ENCODE measurements at regions not wholly inside any gene's neighbourhood (a gene's known extent, or its start where the extent isn't known, plus 50 kb on each side); places are given as distances from the start of the nearest gene placed in this dataset.

GRCh38 chr2:16082276-16082675, 141.9 kb downstream of the MYCN start:
- TF ChIP-seq CTCF (IDR thresholded peaks at IDR 0.05; ENCODE audit: poor library complexity, severe bottlenecking) (no peak), MXI1 (conservative IDR thresholded peaks at IDR 0.05; ENCODE audit: poor library complexity, severe bottlenecking) (no peak), RAD21 (conservative IDR thresholded peaks at IDR 0.05) (no peak), SMC3 (conservative IDR thresholded peaks at IDR 0.05; ENCODE audit: poor library complexity) (no peak), POLR2AphosphoS5 (IDR thresholded peaks at IDR 0.05) (no peak), EP300 (conservative IDR thresholded peaks at IDR 0.05; ENCODE audit: poor library complexity, severe bottlenecking) (no peak), REST (IDR thresholded peaks at IDR 0.05; ENCODE audit: borderline replicate concordance) (no peak), EZH2 (IDR thresholded peaks at IDR 0.05; ENCODE audit: borderline replicate concordance, insufficient read depth, low read length, poor library complexity, severe bottlenecking) (no peak), TAF1 (IDR thresholded peaks at IDR 0.05; ENCODE audit: low read depth) (no peak)
- Histone ChIP-seq H3K27ac (ENCODE audit: low read length) (no peak overlapping the region), H4K20me1 (ENCODE audit: insufficient read depth) (no peaks in the 10 kb centered on the region), H3K4me3 (ENCODE audit: low read length) (no peak overlapping the region), H3K9me3 (ENCODE audit: low read length) (no peaks in the 10 kb centered on the region), H3K79me2 (replicated peaks; ENCODE audit: insufficient read depth, low read length) (no peaks in the 10 kb centered on the region), H3K27me3 (ENCODE audit: insufficient read depth, low read depth, low read length) (no peaks in the 10 kb centered on the region), H3K4me2 (ENCODE audit: low read length) (no peak overlapping the region), H3K36me3 (ENCODE audit: insufficient read depth, low read length) (no peaks in the 10 kb centered on the region), H3K9me2 (ENCODE audit: insufficient read depth, low read length) (no peaks in the 10 kb centered on the region), H2AFZ (ENCODE audit: low read depth, low read length) (no peak overlapping the region), H3F3A (ENCODE audit: insufficient read depth, low read length, poor library complexity, severe bottlenecking) (no peaks in the 10 kb centered on the region), H3K9ac (ENCODE audit: low read length) (no peak overlapping the region)

DNA sequence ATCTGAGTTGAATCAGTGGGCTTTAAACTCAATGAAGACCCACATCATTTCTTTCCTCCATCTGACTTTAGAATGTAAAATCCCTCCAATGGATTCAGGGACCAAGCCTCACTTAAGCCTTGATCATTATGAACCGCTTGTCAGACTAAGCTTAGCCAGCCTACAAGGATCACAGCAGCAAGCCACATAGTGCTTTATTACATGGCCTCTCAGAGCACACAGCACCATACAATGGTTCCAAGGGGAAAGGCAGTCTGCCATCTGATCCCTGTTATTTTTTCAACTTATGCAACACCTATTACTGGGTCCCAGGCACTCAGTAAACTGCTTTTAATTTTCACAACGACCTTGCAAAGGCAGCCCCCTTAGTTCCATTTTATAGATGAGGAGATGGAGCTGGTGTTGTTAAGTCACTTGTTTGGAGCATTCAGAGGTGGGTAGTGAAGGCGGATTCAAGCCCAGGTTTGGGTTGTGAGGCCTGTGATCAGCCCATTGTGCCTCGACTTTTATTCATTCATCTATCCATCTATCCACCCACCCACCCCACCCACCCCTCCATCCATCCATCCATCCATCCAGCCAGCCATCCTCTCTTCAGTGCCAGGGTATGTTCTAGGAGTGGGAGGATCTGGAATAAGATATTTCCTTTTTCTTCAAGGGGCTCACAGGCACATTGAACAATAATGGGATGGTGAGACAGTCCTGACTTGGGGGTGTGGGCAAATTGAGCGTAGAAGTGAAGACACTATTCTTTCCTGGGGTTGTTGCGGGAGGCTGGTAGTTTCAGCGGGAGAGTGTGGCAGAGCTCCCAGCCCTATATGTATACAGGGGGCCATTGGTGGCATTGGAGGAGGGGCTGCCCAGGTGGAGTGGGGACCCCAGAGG, 141.2 kb downstream of the MYCN start:
- Histone ChIP-seq H3K9me3 (ENCODE audit: low read length) (no peaks in the 10 kb centered on the region), H3K9me2 (ENCODE audit: insufficient read depth, low read length) (no peaks in the 10 kb centered on the region)
- no peak for TF ChIP-seq REST (IDR thresholded peaks at IDR 0.05; ENCODE audit: borderline replicate concordance)
- TF ChIP-seq POLR2AphosphoS5 (IDR thresholded peaks at IDR 0.05), result no peak
- TF ChIP-seq TAF1 (IDR thresholded peaks at IDR 0.05; ENCODE audit: low read depth), result no peak
- TF ChIP-seq SMC3 (conservative IDR thresholded peaks at IDR 0.05; ENCODE audit: poor library complexity), result no peak
- TF ChIP-seq EP300 (conservative IDR thresholded peaks at IDR 0.05; ENCODE audit: poor library complexity, severe bottlenecking), result no peak
- no peak for TF ChIP-seq CTCF (IDR thresholded peaks at IDR 0.05; ENCODE audit: poor library complexity, severe bottlenecking)
- no peak for TF ChIP-seq RAD21 (conservative IDR thresholded peaks at IDR 0.05)
- TF ChIP-seq MXI1 (conservative IDR thresholded peaks at IDR 0.05; ENCODE audit: poor library complexity, severe bottlenecking), result no peak
- no peak for TF ChIP-seq EZH2 (IDR thresholded peaks at IDR 0.05; ENCODE audit: borderline replicate concordance, insufficient read depth, low read length, poor library complexity, severe bottlenecking)

More for the DNA sequence above, 141.2 kb downstream of the MYCN start:
- Histone ChIP-seq H3K4me3 (ENCODE audit: low read length) (no peak overlapping the region), H3F3A (ENCODE audit: insufficient read depth, low read length, poor library complexity, severe bottlenecking) (no peaks in the 10 kb centered on the region), H3K36me3 (ENCODE audit: insufficient read depth, low read length) (no peaks in the 10 kb centered on the region), H3K9ac (ENCODE audit: low read length) (no peak overlapping the region), H3K79me2 (replicated peaks; ENCODE audit: insufficient read depth, low read length) (no peaks in the 10 kb centered on the region), H3K27me3 (ENCODE audit: insufficient read depth, low read depth, low read length) (no peaks in the 10 kb centered on the region), H3K27ac (ENCODE audit: low read length) (no peak overlapping the region), H2AFZ (ENCODE audit: low read depth, low read length) (no peak overlapping the region), H4K20me1 (ENCODE audit: insufficient read depth) (no peaks in the 10 kb centered on the region), H3K4me2 (ENCODE audit: low read length) (no peak overlapping the region)
